HEK293T (cell line): ENCODE measurements at regions not wholly inside any gene's neighbourhood (a gene's known extent, or its start where the extent isn't known, plus 50 kb on each side); places are given as distances from the start of the nearest gene placed in this dataset.

Experiments used
- BHLHE40 ChIP-seq: fragments of 450-650 bp; IDR thresholded peaks from 2 replicates; pipeline ENCODE4 v1.6.1; 2016; ENCODE audit warnings: mild to moderate bottlenecking, moderate library complexity, borderline replicate concordance
- FOXA1 ChIP-seq: fragments of 450-650 bp; IDR thresholded peaks from 2 replicates; pipeline ENCODE4 v1.6.1; 2016; ENCODE audit warnings: mild to moderate bottlenecking
- FOXM1 ChIP-seq: fragments of 450-650 bp; IDR thresholded peaks from 2 replicates; pipeline ENCODE4 v1.6.1; 2017; ENCODE audit warnings: mild to moderate bottlenecking, borderline replicate concordance
- HDGF ChIP-seq: fragments of 450-650 bp; IDR thresholded peaks from 2 replicates; pipeline ENCODE4 v1.6.1; 2017; ENCODE audit warnings: antibody characterized with exemption, borderline replicate concordance
- NFRKB ChIP-seq: fragments of 450-650 bp; IDR thresholded peaks from 2 replicates; pipeline ENCODE4 v1.6.1; 2016; ENCODE audit warnings: mild to moderate bottlenecking, moderate library complexity
- SUZ12 ChIP-seq: fragments of 450-650 bp; IDR thresholded peaks from 2 replicates; pipeline ENCODE4 v1.6.1; 2016; ENCODE audit warnings: mild to moderate bottlenecking
- TARDBP ChIP-seq: fragments of 450-650 bp; IDR thresholded peaks from 2 replicates; pipeline ENCODE4 v1.6.1; 2016

DNA sequence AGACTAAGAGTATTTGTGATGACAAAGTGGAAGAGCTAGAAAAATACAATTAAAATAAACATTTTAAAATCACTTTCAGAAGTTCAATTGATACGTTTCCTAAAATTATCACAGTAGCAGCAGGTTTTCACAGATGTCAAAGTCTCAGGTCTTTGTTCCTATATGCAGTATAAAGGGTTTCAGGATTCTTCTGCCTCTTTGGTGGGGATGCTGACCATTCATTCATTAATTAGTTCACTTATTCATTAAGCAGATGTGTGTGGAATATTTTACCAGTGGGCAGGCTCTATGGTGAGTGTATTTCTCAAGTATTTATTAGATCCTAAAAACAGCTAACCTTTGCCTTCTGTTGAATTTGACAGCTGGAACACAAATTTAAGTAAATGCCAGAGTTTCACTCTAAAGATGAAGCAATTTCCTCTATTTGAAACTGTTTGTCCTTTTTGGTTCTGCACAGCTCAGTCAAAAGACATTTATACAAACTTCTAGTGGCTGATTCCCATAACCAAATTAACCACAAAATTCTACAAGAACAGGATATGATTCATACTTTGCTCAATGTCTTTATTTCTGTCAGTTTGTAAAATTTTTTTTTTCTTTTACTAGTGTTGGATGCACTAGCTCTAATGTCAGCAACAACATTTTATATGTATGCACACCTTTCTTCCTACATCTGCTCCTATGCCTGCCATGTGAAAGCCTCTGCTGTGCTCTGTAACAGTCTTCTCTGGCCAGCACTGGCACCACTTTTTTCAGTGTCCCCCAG is 75.9 kb upstream of the PRR16 start:
- TF ChIP-seq SUZ12: no peak
- TF ChIP-seq TARDBP: no peak
- TF ChIP-seq NFRKB: no peak
- no peak for TF ChIP-seq FOXA1
- no peak for TF ChIP-seq FOXM1
- no peak for TF ChIP-seq BHLHE40
- TF ChIP-seq HDGF: no peak
